Right kidney (tissue), 1 donor: ENCODE measurements at regions not wholly inside any gene's neighbourhood (a gene's known extent, or its start where the extent isn't known, plus 50 kb on each side); places are given as distances from the start of the nearest gene placed in this dataset.
A peak's percentile ranks its signal among the peaks of the same experiment; 100 is the strongest.

Experiments
- DNase-seq: peaks from one replicate; pipeline ENCODE4 v3.0.0-alpha.2; 2016

- DNase-seq: no peak
These were observed 143.0 kb downstream of the ENGASE start for GRCh38 chr17:79217473-79218135.

- no peak for DNase-seq
These were observed 142.2 kb downstream of the ENGASE start for GRCh38 chr17:79216826-79217225.

- no peak for DNase-seq
These were observed 141.8 kb downstream of the ENGASE start for GRCh38 chr17:79216391-79216790.

- DNase-seq: no peak
These were observed 141.0 kb downstream of the ENGASE start for GRCh38 chr17:79215631-79216030.

- DNase-seq: no peak
These were observed 140.4 kb downstream of the ENGASE start for GRCh38 chr17:79214940-79215604.

- no peak for DNase-seq
These were observed 139.8 kb downstream of the ENGASE start for GRCh38 chr17:79214459-79214858.

GRCh38 chr17:79213305-79213704 lies 138.7 kb downstream of the ENGASE start:
- no peak for DNase-seq

- DNase-seq: no peak
These were observed 137.8 kb downstream of the ENGASE start for GRCh38 chr17:79212149-79213087.

- no peak for DNase-seq
These were observed 136.6 kb downstream of the ENGASE start for GRCh38 chr17:79211061-79211770.

GRCh38 chr17:79210638-79211037 lies 136.0 kb downstream of the ENGASE start:
- DNase-seq: no peak

- DNase-seq: no peak
These were observed 133.3 kb downstream of the ENGASE start for GRCh38 chr17:79207960-79208359.

GRCh38 chr17:79205688-79206205 lies 131.1 kb downstream of the ENGASE start:
- no peak for DNase-seq

GRCh38 chr17:79204261-79204660 lies 129.6 kb downstream of the ENGASE start:
- no peak for DNase-seq

- DNase-seq: no peak
These were observed 129.0 kb downstream of the ENGASE start for GRCh38 chr17:79203657-79204056.

GRCh38 chr17:79203016-79203415 lies 128.4 kb downstream of the ENGASE start:
- no peak for DNase-seq

- no peak for DNase-seq
These were observed 127.9 kb downstream of the ENGASE start for GRCh38 chr17:79202480-79202879.

- no peak for DNase-seq
These were observed 127.1 kb downstream of the ENGASE start for GRCh38 chr17:79201536-79202227.

- no peak for DNase-seq
These were observed 126.5 kb downstream of the ENGASE start for GRCh38 chr17:79201119-79201518.

- DNase-seq: no peak
These were observed 122.3 kb downstream of the ENGASE start for GRCh38 chr17:79196913-79197312.

- DNase-seq: peak; percentile 71
These were observed 118.1 kb downstream of the ENGASE start for GRCh38 chr17:79192503-79193351.
